GM18907 (cell line): ENCODE measurements at regions not wholly inside any gene's neighbourhood (a gene's known extent, or its start where the extent isn't known, plus 50 kb on each side); places are given as distances from the start of the nearest gene placed in this dataset.
"Not testable (repeated sequence)": the region's sequence is repeated elsewhere in the genome, so short reads cannot be mapped to it uniquely, and the experiment has no call there.

Experiments used
- ATAC-seq: cut with Tn5 transposase; IDR thresholded peaks from one replicate; pipeline ENCODE4 v1.9.1; 2021; ENCODE audit warnings: mild to moderate bottlenecking, moderate library complexity; ENCODE audit not compliant: unreplicated experiment

DNA sequence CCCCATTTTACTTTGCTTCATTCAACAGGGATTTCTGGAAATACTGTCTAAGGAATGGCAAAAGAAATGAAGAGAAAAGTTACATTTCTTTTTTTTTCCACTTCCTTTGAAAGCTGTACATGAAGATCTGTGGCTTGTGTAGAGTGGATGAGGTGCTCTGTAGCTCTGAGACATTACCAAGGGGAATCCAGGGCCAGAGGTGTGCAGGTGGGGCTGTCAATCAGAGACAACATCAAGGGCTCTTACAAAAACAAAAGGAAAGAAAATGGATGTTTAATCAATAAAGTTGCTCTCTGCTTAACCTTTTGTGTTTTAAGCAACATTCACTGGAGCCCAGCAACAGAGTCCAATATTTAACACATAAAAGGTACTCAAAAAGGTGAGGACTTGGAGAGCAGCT, 391.1 kb downstream of the TMEM38B start:
- no peak for ATAC-seq

DNA sequence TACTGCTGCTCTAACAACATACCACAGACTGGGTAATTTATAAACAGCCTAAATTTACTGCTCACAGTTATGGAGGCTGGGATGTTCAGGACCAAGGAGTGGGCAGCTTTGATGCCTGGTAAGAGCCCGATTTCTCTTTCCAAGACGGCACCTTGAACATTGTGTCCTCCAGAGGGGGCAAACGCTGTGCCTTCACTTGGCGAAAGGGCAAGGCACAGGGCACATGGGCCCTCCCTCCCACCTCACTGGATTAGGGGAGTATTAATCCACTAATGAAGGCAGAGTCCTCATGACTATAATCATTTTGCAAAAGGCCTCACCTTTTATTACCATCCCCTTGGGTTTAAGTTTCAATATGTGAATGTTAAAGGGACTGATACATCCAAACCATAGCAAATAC, 397.7 kb downstream of the TMEM38B start:
- no peak for ATAC-seq

GRCh38 chr9:106102821-106103220, 408.5 kb downstream of the TMEM38B start:
- ATAC-seq: no peak

GRCh38 chr9:106104887-106105286, 410.5 kb downstream of the TMEM38B start:
- ATAC-seq: peak; percentile 72

GRCh38 chr9:106106396-106106795, 412.1 kb downstream of the TMEM38B start:
- no peak for ATAC-seq

DNA sequence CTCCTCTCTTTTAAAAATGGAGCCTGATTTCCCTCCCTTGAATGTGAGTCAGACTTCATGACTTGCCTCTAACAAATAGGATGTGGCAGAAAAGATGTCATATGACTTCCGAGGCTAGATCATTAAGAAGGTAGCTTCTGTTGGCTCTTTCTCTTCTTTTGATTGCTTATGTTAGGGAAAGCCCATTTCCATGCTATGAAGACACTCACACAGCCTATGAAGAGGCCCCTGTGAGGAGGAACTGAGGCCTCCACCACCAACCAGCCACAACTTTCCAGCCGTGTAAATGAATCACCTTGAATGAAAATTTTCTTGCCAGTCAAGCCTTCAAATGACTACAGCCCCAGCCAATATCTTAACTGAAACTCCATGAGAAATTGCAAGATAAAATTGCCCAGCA, 413.4 kb downstream of the TMEM38B start:
- ATAC-seq: no peak

DNA sequence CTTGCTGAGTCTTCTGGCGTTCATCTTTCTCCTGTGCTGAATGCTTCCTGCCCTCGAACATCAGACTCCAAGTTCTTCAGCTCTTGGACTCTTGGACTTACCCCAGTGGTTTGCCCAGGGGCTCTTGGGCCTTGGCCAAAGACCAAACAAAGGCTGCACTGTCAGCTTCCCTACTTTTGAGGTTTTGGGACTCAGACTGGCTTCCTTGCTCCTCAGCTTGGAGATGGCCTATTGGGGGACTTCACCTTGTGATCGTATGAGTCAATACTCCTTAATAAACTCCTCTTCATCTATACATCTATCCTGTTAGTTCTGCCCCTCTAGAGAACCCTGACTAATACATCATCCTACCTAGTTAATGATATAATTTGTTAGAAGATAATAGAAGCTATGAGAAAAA, 415.4 kb downstream of the TMEM38B start:
- not testable (repeated sequence) for ATAC-seq

GRCh38 chr9:106110483-106110882, 416.1 kb downstream of the TMEM38B start:
- no peak for ATAC-seq

GRCh38 chr9:106111039-106111730, 416.8 kb downstream of the TMEM38B start:
- ATAC-seq: no peak

DNA sequence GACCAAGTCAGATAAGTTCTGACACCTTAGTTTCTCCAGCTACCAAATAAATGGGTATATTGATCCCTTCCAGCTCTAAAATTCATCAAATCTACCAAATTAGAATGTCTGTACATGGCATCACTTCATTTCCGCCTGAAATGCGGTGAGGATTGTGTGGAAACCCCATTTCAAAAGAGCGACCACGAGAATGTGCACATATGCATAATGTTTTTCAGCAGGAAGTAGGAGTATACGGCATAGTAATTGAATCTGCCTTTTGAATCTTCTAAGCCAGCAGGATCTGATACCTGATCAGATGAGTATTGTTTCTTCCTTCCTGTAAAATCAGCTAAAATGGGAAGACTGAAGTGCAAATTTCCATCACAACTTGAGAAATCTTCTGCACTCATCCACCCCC, 418.6 kb downstream of the TMEM38B start:
- ATAC-seq: no peak

DNA sequence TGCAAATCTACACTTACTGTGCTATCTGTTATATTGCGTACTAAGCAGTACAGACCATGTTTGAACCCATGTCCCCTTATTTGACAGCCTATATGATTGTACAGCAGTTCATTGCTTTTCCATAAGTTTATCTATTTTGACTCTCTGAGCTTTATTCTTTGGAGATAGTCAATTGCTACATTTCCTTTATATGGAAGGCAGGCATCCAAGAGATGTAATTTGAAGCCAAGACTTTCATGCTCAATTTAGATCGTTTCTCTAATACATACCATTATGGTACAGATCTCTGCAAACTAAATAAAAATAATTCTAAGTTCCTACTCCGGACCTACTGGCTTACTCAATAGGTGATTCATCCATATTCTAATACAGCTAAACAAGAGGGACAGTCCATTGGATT, 424.8 kb downstream of the TMEM38B start:
- no peak for ATAC-seq

DNA sequence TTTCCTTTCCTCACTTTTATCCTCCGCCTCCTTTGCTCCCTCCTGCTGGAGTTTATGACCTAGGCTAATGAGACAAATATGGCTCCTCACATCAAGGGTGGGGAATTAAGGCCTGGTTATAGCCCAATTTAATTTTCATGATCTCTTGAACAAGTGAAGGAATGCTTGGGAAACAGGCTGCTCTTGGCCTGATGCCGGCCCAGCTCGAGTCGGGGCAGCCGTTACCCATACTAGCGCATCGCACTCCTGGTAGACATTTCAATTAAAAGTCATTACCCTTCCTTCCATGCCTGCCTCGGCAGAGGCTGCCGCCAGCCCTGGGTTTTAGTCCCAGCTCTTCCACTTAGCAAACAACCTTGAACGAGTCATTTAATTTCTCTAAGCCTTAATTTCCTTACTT, 425.7 kb downstream of the TMEM38B start:
- no peak for ATAC-seq

- no peak for ATAC-seq
Measured at GRCh38 chr9:106127776-106128175, 433.4 kb downstream of the TMEM38B start.

DNA sequence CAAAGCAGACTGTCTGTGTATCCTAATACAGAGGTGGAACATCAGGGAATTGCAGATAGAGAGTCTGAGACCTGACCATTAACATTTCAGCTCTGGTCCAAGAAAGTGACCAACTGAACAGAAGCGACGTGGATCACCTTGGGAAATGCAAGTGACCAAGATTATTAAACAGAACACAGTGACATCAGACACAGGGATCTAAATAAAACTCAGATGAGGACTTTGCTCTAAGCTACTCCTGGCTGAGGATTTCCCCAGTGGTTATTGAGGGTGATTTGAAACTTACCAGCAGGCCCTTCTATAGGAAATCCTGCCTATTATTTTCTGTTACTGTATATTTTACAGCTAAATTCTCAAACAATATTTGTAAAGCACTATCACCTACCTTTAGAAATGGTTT, 436.0 kb downstream of the TMEM38B start:
- no peak for ATAC-seq

GRCh38 chr9:106143781-106144180, 449.4 kb downstream of the TMEM38B start:
- ATAC-seq: no peak

DNA sequence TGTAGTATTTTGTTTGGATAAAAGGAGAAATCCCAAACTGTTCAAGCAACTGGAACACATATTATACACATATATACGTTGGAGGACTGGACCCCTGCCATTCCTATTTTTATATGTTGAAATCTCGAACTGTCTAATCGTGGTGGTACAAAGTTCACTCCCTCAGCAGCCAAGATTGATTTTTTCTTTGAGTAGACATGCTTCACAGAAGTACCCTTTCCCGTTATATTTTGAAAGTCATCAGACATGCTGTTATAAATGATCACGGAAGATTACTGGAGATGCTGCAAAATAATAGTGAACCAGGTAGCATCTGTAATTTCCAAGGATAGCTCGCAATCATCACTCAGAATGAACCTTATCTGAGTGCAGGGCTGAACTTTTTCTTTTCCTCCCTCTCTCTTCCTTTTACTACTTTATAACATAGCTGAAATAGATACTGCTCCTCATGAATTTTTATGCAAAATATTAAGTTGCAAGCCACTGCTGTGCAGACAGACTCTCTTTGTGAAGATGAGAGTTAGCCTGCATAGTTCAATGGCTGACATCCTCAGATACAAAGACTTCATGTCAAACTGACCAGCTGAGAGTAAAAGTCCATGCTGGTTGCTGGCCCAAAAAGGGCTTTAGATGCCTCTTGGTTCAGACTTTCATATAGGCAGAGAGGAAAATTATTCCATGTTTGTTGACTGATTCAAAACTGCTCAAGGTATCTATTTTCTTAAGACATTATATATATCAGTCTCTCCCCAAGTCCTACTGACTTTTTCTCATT, 451.9 kb downstream of the TMEM38B start:
- no peak for ATAC-seq

DNA sequence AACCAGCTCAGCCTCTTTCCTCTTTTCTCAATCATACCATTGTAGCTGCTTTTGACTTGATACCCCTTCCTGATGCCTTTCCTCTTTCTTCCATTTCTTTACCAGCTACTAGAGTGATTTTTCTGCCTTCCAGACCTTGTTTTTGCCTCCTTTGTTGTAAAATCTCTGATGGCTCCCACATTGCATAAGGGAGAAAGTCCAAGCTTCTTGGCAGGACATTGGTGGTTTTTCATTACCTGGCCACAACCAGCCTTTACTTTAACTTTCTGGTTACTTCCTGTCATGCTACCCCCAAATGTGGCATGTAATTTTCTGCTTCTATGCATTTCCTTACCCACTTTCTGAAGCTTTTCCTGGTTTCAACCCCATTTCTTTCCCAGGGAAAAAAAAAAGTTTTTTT, 452.5 kb downstream of the TMEM38B start:
- no peak for ATAC-seq

- no peak for ATAC-seq
Measured at GRCh38 chr9:106149956-106150355, 455.6 kb downstream of the TMEM38B start.

GRCh38 chr9:106156465-106156864, 462.1 kb downstream of the TMEM38B start:
- ATAC-seq: no peak

- ATAC-seq: no peak
Measured at GRCh38 chr9:106172265-106172664, 477.9 kb downstream of the TMEM38B start.

- ATAC-seq: no peak
Measured at GRCh38 chr9:106174346-106174745, 480.0 kb downstream of the TMEM38B start.

- no peak for ATAC-seq
Measured at GRCh38 chr9:106177216-106177615, 482.9 kb downstream of the TMEM38B start.

DNA sequence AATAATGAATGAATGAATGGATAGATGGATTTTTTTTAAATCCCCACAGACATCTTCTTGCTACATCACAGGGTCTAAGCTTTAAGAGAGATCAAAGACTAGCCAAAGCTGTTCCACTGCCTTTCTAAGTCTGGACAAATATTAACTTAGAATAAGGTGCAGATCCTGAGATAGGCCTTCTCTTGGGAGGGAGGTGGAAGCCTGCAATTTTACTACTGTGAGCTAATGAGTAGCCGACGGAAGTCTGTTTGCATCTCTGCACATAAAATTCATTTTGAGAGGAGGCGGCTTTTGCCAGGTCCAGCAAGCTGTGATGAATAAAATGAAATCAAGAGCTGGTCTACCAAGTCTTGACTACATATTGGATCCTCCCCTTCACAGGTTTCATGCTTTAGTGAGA, 484.9 kb downstream of the TMEM38B start:
- no peak for ATAC-seq
